Kidney (tissue), 13 donors: ENCODE measurements at regions not wholly inside any gene's neighbourhood (a gene's known extent, or its start where the extent isn't known, plus 50 kb on each side); places are given as distances from the start of the nearest gene placed in this dataset.

Source experiments
- DNase-seq, 5 donors: peaks; one replicate each; pipeline ENCODE4 v3.0.0-alpha.2; 2013 to 2020
- FAIRE-seq: peaks from 2 replicates; lab custom pipeline; 2012; peaks lifted over from hg19 to GRCh38; lab: Jason Lieb, UNC
- H3K27ac ChIP-seq, 2 donors: one replicate each; pipeline ENCODE4 v1.7.0; 2013; ENCODE audit warnings: low read depth in 2 of 2, low read length in 2 of 2, inconsistent platforms in 1 of 2
- H3K27me3 ChIP-seq: one replicate; pipeline ENCODE4 v1.7.1; 2013; ENCODE audit warnings: low read length, inconsistent platforms; ENCODE audit not compliant: control insufficient read depth, insufficient read depth
- H3K36me3 ChIP-seq, 3 donors: one replicate each; pipeline versions ENCODE4 v1.7.0 to v1.7.1; 2013; ENCODE audit warnings: low read length in 3 of 3, control low read depth in 1 of 3, inconsistent platforms in 1 of 3; ENCODE audit not compliant: insufficient read depth in 3 of 3, control insufficient read depth in 2 of 3
- H3K4me1 ChIP-seq, 3 donors: one replicate each; pipeline versions ENCODE4 v1.7.0 to v1.7.1; 2013; ENCODE audit warnings: low read length in 3 of 3, inconsistent platforms in 1 of 3, low read depth in 1 of 3; ENCODE audit not compliant: control insufficient read depth in 2 of 3, insufficient read depth in 2 of 3
- H3K4me3 ChIP-seq, 3 donors: one replicate each; pipeline versions ENCODE4 v1.7.0 to v1.8.1; 2013; ENCODE audit warnings: low read length in 3 of 3, control low read depth in 1 of 3, inconsistent platforms in 1 of 3
- H3K9ac ChIP-seq, 3 donors: one replicate each; pipeline versions ENCODE4 v1.7.0 to v1.7.1; 2013; ENCODE audit warnings: low read length in 3 of 3, control low read depth in 1 of 3, inconsistent platforms in 1 of 3
- H3K9me3 ChIP-seq, 3 donors: one replicate each; pipeline versions ENCODE4 v1.7.0 to v1.7.1; 2013; ENCODE audit warnings: low read length in 3 of 3, control low read depth in 1 of 3, inconsistent platforms in 1 of 3; ENCODE audit not compliant: control insufficient read depth in 2 of 3, insufficient read depth in 1 of 3
- CTCF ChIP-seq: IDR thresholded peaks from 3 replicates; pipeline ENCODE4 v1.5.1; 2012; ENCODE audit warnings: mild to moderate bottlenecking, moderate library complexity, borderline replicate concordance; ENCODE audit not compliant: insufficient read depth; ENCODE audit errors: extremely low read depth
- intact Hi-C: fragments of 100-400 bp; cut with DNase I; formaldehyde crosslinking; loops from one replicate; pipeline ENCODE4 v1.11.1; 2022
- donor health status: control.
- donor health status: control.
- donor health status: control.
- donor health status: control.
- donor health status: control.
- donor health status: DM: yes; HTN: yes; CAD: no.
- donor health status: Normal renal cell carcinoma (clear cell type).

- no peak for TF ChIP-seq CTCF
- H3K27ac ChIP-seq, result no peak overlapping the region
- FAIRE-seq (no peak), DNase-seq (no peak)
- H3K4me3 ChIP-seq, result no peak overlapping the region
- intact Hi-C loops, result no loop called here
- H3K9me3 ChIP-seq, result no peaks in the 10 kb centered on the region
- no peaks in the 10 kb centered on the region for H3K27me3 ChIP-seq
- no peak overlapping the region for H3K9ac ChIP-seq
- no peaks in the 10 kb centered on the region for H3K4me1 ChIP-seq
- no peaks in the 10 kb centered on the region for H3K36me3 ChIP-seq
Measured at GRCh38 chr12:87794854-87795253, 234.3 kb downstream of the C12orf50 start.

GRCh38 chr12:87793131-87793530 lies 236.1 kb downstream of the C12orf50 start:
- Histone ChIP-seq H3K4me3 (no peak overlapping the region), H3K9ac (no peak overlapping the region), H3K27ac (no peak overlapping the region), H3K27me3 (no peaks in the 10 kb centered on the region), H3K4me1 (no peaks in the 10 kb centered on the region), H3K9me3 (no peaks in the 10 kb centered on the region), H3K36me3 (no peaks in the 10 kb centered on the region)
- peak in 1 of 5 donors; percentile 77 for DNase-seq
- intact Hi-C loops, result no loop called here
- no peak for FAIRE-seq
- TF ChIP-seq CTCF, result no peak

- Histone ChIP-seq H3K9me3 (no peaks in the 10 kb centered on the region), H3K4me3 (no peak overlapping the region), H3K9ac (no peak overlapping the region), H3K27me3 (no peaks in the 10 kb centered on the region), H3K4me1 (no peaks in the 10 kb centered on the region), H3K36me3 (no peaks in the 10 kb centered on the region), H3K27ac (no peak overlapping the region)
- FAIRE-seq (no peak), DNase-seq (peak in 1 of 5 donors; percentile 41)
- TF ChIP-seq CTCF, result no peak
- intact Hi-C loops, result no loop called here
Measured at GRCh38 chr12:87784350-87784749, 244.9 kb downstream of the C12orf50 start.

GRCh38 chr12:87783467-87783866 lies 245.7 kb downstream of the C12orf50 start:
- H3K4me1 ChIP-seq, result no peaks in the 10 kb centered on the region
- TF ChIP-seq CTCF, result no peak
- no peaks in the 10 kb centered on the region for H3K27me3 ChIP-seq
- H3K27ac ChIP-seq, result no peak overlapping the region
- H3K4me3 ChIP-seq, result no peak overlapping the region
- DNase-seq, result no peak
- no peaks in the 10 kb centered on the region for H3K9me3 ChIP-seq
- H3K36me3 ChIP-seq, result no peaks in the 10 kb centered on the region
- no peak overlapping the region for H3K9ac ChIP-seq
- intact Hi-C loops, result no loop called here
- FAIRE-seq, result no peak
